ENCODE measurements at regions not wholly inside any gene's neighbourhood (a gene's known extent, or its start where the extent isn't known, plus 50 kb on each side); places are given as distances from the start of the nearest gene placed in this dataset.

GRCh38 chr11:70942593-70942992 is 309.8 kb downstream of the SHANK2 start:
- TF ChIP-seq FOSL2 (CRISPR knock-in tag; IDR thresholded peaks at IDR 0.05), result no peak
- TF ChIP-seq NONO (IDR thresholded peaks at IDR 0.05), result no peak
- TF ChIP-seq NONO (CRISPR knock-in tag; conservative IDR thresholded peaks at IDR 0.05), result no peak
- no peak for TF ChIP-seq ELF1 (CRISPR knock-in tag; IDR thresholded peaks at IDR 0.05)
- no peak for TF ChIP-seq STAT5B (CRISPR knock-in tag; IDR thresholded peaks at IDR 0.05)
- TF ChIP-seq ATM (IDR thresholded peaks at IDR 0.05; ENCODE audit: borderline replicate concordance), result no peak
- no peak for TF ChIP-seq BRCA1 (CRISPR knock-in tag; IDR thresholded peaks at IDR 0.05)
- TF ChIP-seq TAF15 (IDR thresholded peaks at IDR 0.05; ENCODE audit: low read depth, low read length, poor library complexity, severe bottlenecking), result no peak
- TF ChIP-seq RAD21 (CRISPR knock-in tag; IDR thresholded peaks at IDR 0.05), result no peak
- TF ChIP-seq CTCF (CRISPR knock-in tag; IDR thresholded peaks at IDR 0.05), result peak; percentile 42
- TF ChIP-seq GLMP (CRISPR knock-in tag; IDR thresholded peaks at IDR 0.05; ENCODE audit: borderline replicate concordance), result no peak
- no peak for TF ChIP-seq USF2 (IDR thresholded peaks at IDR 0.05; ENCODE audit: low read depth, low read length)
- TF ChIP-seq USF2 (CRISPR knock-in tag; IDR thresholded peaks at IDR 0.05; ENCODE audit: borderline replicate concordance), result no peak
- TF ChIP-seq MAFK (conservative IDR thresholded peaks at IDR 0.05 in 1 of 2, IDR thresholded peaks at IDR 0.05 in 1 of 2; ENCODE audit: low read length in 2 of 2), result no peak
